Keratinocyte (primary cell): ENCODE measurements at regions not wholly inside any gene's neighbourhood (a gene's known extent, or its start where the extent isn't known, plus 50 kb on each side); places are given as distances from the start of the nearest gene placed in this dataset.

Experiments
- DNase-seq: peaks from one replicate; pipeline ENCODE4 v3.0.0-alpha.2; 2011; ENCODE audit warnings: low read depth, missing footprints, low spot score
- FAIRE-seq: peaks from 2 replicates; lab custom pipeline; 2011; peaks lifted over from hg19 to GRCh38; lab: Jason Lieb, UNC
- H2AFZ ChIP-seq: 2 replicates; pipeline ENCODE4 v1.6.0; 2012; ENCODE audit warnings: low read length, control low read depth, inconsistent platforms; ENCODE audit not compliant: control insufficient read depth
- H3K27ac ChIP-seq: 2 replicates; pipeline ENCODE4 v1.5.1; 2011; ENCODE audit warnings: low read length; ENCODE audit not compliant: control insufficient read depth, insufficient read depth
- H3K27me3 ChIP-seq: 3 replicates; pipeline ENCODE4 v1.6.0; 2011; ENCODE audit warnings: low read length; ENCODE audit not compliant: control insufficient read depth, insufficient read depth; ENCODE audit errors: extremely low read depth
- H3K36me3 ChIP-seq, 2 experiments: 2 replicates in 1 of 2; 3 replicates in 1 of 2; pipeline ENCODE4 v1.5.1; 2011; ENCODE audit warnings: low read length in 2 of 2, mild to moderate bottlenecking in 1 of 2; ENCODE audit not compliant: control insufficient read depth in 2 of 2, insufficient read depth in 2 of 2; ENCODE audit errors: extremely low read depth in 1 of 2
- H3K4me1 ChIP-seq: 3 replicates; pipeline ENCODE4 v1.5.1; 2011; ENCODE audit warnings: low read length; ENCODE audit not compliant: control insufficient read depth, insufficient read depth; ENCODE audit errors: extremely low read depth
- H3K4me2 ChIP-seq: 3 replicates; pipeline ENCODE4 v1.6.0; 2011; ENCODE audit warnings: low read depth, low read length; ENCODE audit not compliant: control insufficient read depth, insufficient read depth; ENCODE audit errors: extremely low read depth
- H3K4me3 ChIP-seq, 3 experiments: fragments of 200-600 bp in 1 of 3; sonication (generic) in 1 of 3; 2 replicates in 2 of 3; 3 replicates in 1 of 3; pipeline ENCODE4 v1.5.1; 2011 to 2016; ENCODE audit warnings: low read length in 3 of 3, mild to moderate bottlenecking in 3 of 3, control low read depth in 2 of 3, inconsistent platforms in 1 of 3, low read depth in 1 of 3, mixed read lengths in 1 of 3, mixed run types in 1 of 3, moderate library complexity in 1 of 3; ENCODE audit not compliant: control insufficient read depth in 2 of 3, insufficient read depth in 2 of 3; ENCODE audit errors: extremely low read depth in 1 of 3
- H3K79me2 ChIP-seq: 2 replicates; pipeline ENCODE4 v1.6.0; 2012; ENCODE audit warnings: low read length; ENCODE audit not compliant: control insufficient read depth, insufficient read depth
- H3K9ac ChIP-seq: 3 replicates; pipeline ENCODE4 v1.6.0; 2011; ENCODE audit warnings: low read length; ENCODE audit not compliant: control insufficient read depth, insufficient read depth; ENCODE audit errors: extremely low read depth
- H3K9me1 ChIP-seq: 3 replicates; pipeline ENCODE4 v1.6.0; 2011; ENCODE audit warnings: low read length; ENCODE audit not compliant: control insufficient read depth, insufficient read depth; ENCODE audit errors: extremely low read depth
- H3K9me3 ChIP-seq: 2 replicates; pipeline ENCODE4 v1.5.1; 2012; ENCODE audit warnings: low read depth, low read length; ENCODE audit not compliant: control insufficient read depth
- H4K20me1 ChIP-seq: 3 replicates; pipeline ENCODE4 v1.6.0; 2011; ENCODE audit warnings: low read length; ENCODE audit not compliant: control insufficient read depth, insufficient read depth; ENCODE audit errors: extremely low read depth
- CTCF ChIP-seq, 3 experiments: IDR thresholded peaks in 1 of 3; conservative IDR thresholded peaks in 1 of 3; optimal IDR thresholded peaks in 1 of 3; 2 replicates in 2 of 3; 3 replicates in 1 of 3; pipeline versions ENCODE3 to v1.5.1; 2011; ENCODE audit warnings: low read length in 3 of 3, mild to moderate bottlenecking in 3 of 3, moderate library complexity in 2 of 3, control low read depth in 1 of 3, inconsistent platforms in 1 of 3; ENCODE audit not compliant: insufficient read depth in 2 of 3; ENCODE audit errors: extremely low read depth in 1 of 3
- EZH2 ChIP-seq: IDR thresholded peaks from one replicate; pipeline ENCODE4 v1.6.1; 2012; ENCODE audit warnings: inconsistent platforms, mild to moderate bottlenecking, low read length, moderate library complexity
- dilution Hi-C: fragments of 300-500 bp; cut with MboI; formaldehyde crosslinking; loops from one replicate; pipeline ENCODE4 v1.7.0; 2020; ENCODE audit warnings: low sequenced_read_pairs; ENCODE audit not compliant: extremely low pct_ligation_motif_present

- Histone ChIP-seq H3K27ac (no peak overlapping the region), H3K9me3 (no peaks in the 10 kb centered on the region), H2AFZ (no peak overlapping the region), H4K20me1 (no peaks in the 10 kb centered on the region), H3K9me1 (no peaks in the 10 kb centered on the region), H3K4me3 (no peak overlapping the region), H3K79me2 (no peaks in the 10 kb centered on the region), H3K27me3 (no peaks in the 10 kb centered on the region), H3K9ac (no peak overlapping the region), H3K4me2 (no peak overlapping the region), H3K4me1 (peaks cover 18% of the 10 kb centered on the region), H3K36me3 (no peaks in the 10 kb centered on the region)
- dilution Hi-C loops, result no loop called here
- FAIRE-seq (no peak), DNase-seq (no peak)
- TF ChIP-seq CTCF (optimal IDR thresholded peaks at IDR 0.05 in 1 of 3, IDR thresholded peaks at IDR 0.05 in 1 of 3, conservative IDR thresholded peaks at IDR 0.05 in 1 of 3; ENCODE audit: extremely low read depth in 1 of 3, insufficient read depth in 2 of 3, low read length in 3 of 3) (no peak), EZH2 (no peak)
Observed at GRCh38 chr5:147961208-147961749, 54.9 kb upstream of the C5orf46 start.

GRCh38 chr5:147957901-147958300, 51.6 kb upstream of the C5orf46 start:
- H3K4me1 ChIP-seq, result peaks cover 25% of the 10 kb centered on the region
- no peak overlapping the region for H3K9ac ChIP-seq
- H3K9me1 ChIP-seq, result no peaks in the 10 kb centered on the region
- H3K27me3 ChIP-seq, result no peaks in the 10 kb centered on the region
- no peak overlapping the region for H3K4me2 ChIP-seq
- no peak for TF ChIP-seq CTCF (optimal IDR thresholded peaks at IDR 0.05 in 1 of 3, IDR thresholded peaks at IDR 0.05 in 1 of 3, conservative IDR thresholded peaks at IDR 0.05 in 1 of 3; ENCODE audit: extremely low read depth in 1 of 3, insufficient read depth in 2 of 3, low read length in 3 of 3)
- TF ChIP-seq EZH2, result no peak
- H3K9me3 ChIP-seq, result no peaks in the 10 kb centered on the region
- DNase-seq, result no peak
- H4K20me1 ChIP-seq, result no peaks in the 10 kb centered on the region
- dilution Hi-C loops, result no loop called here
- H3K4me3 ChIP-seq, result no peak overlapping the region
- H3K36me3 ChIP-seq, result no peaks in the 10 kb centered on the region
- H3K79me2 ChIP-seq, result no peaks in the 10 kb centered on the region
- H2AFZ ChIP-seq, result peak overlapping the region; percentile 0
- FAIRE-seq, result peak; percentile 20
- no peak overlapping the region for H3K27ac ChIP-seq
